ENCODE measurements at regions not wholly inside any gene's neighbourhood (a gene's known extent, or its start where the extent isn't known, plus 50 kb on each side); places are given as distances from the start of the nearest gene placed in this dataset.

DNA sequence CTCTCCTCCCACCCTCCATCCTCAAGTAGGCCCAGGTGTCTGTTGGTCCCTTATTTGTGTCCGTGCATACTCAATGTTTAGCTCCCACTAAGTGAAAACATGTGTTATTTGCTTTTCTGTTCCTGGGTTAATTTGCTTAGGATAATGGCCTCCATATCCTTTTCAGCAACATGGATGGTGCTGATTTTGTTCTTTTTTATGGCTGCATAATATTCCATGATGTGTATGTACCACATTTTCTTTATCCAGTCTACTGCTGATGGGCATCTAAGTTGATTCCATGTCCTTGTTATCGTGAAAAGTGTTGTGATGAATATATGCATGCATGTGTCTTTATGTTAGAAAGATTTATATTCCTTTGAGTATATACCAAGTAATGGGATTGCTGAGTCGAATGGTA is 314.9 kb upstream of the IRAK1BP1 start:
- TF ChIP-seq LCORL (IDR thresholded peaks at IDR 0.05) = no peak
- TF ChIP-seq LCORL (CRISPR knock-in tag; IDR thresholded peaks at IDR 0.05) = no peak
- TF ChIP-seq, protein P1, sequence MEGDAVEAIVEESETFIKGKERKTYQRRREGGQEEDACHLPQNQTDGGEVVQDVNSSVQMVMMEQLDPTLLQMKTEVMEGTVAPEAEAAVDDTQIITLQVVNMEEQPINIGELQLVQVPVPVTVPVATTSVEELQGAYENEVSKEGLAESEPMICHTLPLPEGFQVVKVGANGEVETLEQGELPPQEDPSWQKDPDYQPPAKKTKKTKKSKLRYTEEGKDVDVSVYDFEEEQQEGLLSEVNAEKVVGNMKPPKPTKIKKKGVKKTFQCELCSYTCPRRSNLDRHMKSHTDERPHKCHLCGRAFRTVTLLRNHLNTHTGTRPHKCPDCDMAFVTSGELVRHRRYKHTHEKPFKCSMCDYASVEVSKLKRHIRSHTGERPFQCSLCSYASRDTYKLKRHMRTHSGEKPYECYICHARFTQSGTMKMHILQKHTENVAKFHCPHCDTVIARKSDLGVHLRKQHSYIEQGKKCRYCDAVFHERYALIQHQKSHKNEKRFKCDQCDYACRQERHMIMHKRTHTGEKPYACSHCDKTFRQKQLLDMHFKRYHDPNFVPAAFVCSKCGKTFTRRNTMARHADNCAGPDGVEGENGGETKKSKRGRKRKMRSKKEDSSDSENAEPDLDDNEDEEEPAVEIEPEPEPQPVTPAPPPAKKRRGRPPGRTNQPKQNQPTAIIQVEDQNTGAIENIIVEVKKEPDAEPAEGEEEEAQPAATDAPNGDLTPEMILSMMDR (CRISPR knock-in tag; IDR thresholded peaks at IDR 0.05) = no peak
- no peak for TF ChIP-seq SMAD1 (CRISPR knock-in tag; IDR thresholded peaks at IDR 0.05; ENCODE audit: borderline replicate concordance, low read depth)
- no peak for TF ChIP-seq NKX3-1 (CRISPR knock-in tag; IDR thresholded peaks at IDR 0.05)
- TF ChIP-seq, protein P2, sequence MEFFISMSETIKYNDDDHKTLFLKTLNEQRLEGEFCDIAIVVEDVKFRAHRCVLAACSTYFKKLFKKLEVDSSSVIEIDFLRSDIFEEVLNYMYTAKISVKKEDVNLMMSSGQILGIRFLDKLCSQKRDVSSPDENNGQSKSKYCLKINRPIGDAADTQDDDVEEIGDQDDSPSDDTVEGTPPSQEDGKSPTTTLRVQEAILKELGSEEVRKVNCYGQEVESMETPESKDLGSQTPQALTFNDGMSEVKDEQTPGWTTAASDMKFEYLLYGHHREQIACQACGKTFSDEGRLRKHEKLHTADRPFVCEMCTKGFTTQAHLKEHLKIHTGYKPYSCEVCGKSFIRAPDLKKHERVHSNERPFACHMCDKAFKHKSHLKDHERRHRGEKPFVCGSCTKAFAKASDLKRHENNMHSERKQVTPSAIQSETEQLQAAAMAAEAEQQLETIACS (CRISPR knock-in tag; IDR thresholded peaks at IDR 0.05) = no peak
- TF ChIP-seq, protein P3, sequence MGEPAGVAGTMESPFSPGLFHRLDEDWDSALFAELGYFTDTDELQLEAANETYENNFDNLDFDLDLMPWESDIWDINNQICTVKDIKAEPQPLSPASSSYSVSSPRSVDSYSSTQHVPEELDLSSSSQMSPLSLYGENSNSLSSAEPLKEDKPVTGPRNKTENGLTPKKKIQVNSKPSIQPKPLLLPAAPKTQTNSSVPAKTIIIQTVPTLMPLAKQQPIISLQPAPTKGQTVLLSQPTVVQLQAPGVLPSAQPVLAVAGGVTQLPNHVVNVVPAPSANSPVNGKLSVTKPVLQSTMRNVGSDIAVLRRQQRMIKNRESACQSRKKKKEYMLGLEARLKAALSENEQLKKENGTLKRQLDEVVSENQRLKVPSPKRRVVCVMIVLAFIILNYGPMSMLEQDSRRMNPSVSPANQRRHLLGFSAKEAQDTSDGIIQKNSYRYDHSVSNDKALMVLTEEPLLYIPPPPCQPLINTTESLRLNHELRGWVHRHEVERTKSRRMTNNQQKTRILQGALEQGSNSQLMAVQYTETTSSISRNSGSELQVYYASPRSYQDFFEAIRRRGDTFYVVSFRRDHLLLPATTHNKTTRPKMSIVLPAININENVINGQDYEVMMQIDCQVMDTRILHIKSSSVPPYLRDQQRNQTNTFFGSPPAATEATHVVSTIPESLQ (CRISPR knock-in tag; conservative IDR thresholded peaks at IDR 0.05) = no peak
- no peak for TF ChIP-seq REL (CRISPR knock-in tag; conservative IDR thresholded peaks at IDR 0.05)
- no peak for TF ChIP-seq PTBP1 (IDR thresholded peaks at IDR 0.05; ENCODE audit: low read depth, low read length, poor library complexity, severe bottlenecking)
- TF ChIP-seq ZNF747 (CRISPR knock-in tag; IDR thresholded peaks at IDR 0.05; ENCODE audit: borderline replicate concordance) = no peak
- TF ChIP-seq BCL6 (CRISPR knock-in tag; IDR thresholded peaks at IDR 0.05) = no peak
- no peak for TF ChIP-seq FOXA1 (IDR thresholded peaks at IDR 0.05)
- TF ChIP-seq FOXA1 (CRISPR knock-in tag; IDR thresholded peaks at IDR 0.05) = no peak
